Fibroblast of lung (primary cell): ENCODE measurements at regions not wholly inside any gene's neighbourhood (a gene's known extent, or its start where the extent isn't known, plus 50 kb on each side); places are given as distances from the start of the nearest gene placed in this dataset.

ENCODE experiments used
- EZH2 ChIP-seq: IDR thresholded peaks from 2 replicates; pipeline ENCODE4 v1.5.1; 2012; ENCODE audit warnings: low read length, control low read depth, mild to moderate bottlenecking; ENCODE audit errors: missing control alignments
- TF ChIP-seq, protein P1 (sequence below), 2 donors: IDR thresholded peaks in 1 of 2; conservative IDR thresholded peaks in 1 of 2; 1 replicate in 1 of 2; 2 replicates in 1 of 2; pipeline ENCODE4 v1.5.1; 2011 to 2012; ENCODE audit warnings: low read length in 2 of 2, control low read depth in 1 of 2, inconsistent platforms in 1 of 2, low read depth in 1 of 2, mild to moderate bottlenecking in 1 of 2

DNA sequence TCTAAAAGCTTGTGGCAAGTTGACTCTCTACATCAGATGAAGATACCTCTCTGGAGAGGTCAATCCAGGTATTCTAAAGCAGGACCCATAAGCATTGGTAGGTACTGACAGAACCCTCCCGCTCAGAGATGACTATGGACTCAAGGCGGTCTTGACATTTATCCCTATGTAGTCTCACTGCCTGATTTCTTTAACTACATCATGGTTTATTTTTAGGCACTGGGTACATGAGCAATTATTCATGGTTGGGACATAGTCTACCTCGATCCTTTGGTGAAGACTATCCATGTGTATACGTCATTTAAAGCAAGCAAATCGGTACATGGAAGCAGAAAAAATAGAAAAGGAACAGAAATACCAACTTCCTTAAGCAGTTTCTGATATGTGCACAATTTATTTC is 136.2 kb upstream of the TAB2 start:
- TF ChIP-seq, protein P1, sequence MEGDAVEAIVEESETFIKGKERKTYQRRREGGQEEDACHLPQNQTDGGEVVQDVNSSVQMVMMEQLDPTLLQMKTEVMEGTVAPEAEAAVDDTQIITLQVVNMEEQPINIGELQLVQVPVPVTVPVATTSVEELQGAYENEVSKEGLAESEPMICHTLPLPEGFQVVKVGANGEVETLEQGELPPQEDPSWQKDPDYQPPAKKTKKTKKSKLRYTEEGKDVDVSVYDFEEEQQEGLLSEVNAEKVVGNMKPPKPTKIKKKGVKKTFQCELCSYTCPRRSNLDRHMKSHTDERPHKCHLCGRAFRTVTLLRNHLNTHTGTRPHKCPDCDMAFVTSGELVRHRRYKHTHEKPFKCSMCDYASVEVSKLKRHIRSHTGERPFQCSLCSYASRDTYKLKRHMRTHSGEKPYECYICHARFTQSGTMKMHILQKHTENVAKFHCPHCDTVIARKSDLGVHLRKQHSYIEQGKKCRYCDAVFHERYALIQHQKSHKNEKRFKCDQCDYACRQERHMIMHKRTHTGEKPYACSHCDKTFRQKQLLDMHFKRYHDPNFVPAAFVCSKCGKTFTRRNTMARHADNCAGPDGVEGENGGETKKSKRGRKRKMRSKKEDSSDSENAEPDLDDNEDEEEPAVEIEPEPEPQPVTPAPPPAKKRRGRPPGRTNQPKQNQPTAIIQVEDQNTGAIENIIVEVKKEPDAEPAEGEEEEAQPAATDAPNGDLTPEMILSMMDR (conservative IDR thresholded peaks at IDR 0.05 in 1 of 2, IDR thresholded peaks at IDR 0.05 in 1 of 2; ENCODE audit: low read depth in 1 of 2, low read length in 2 of 2), result no peak
- TF ChIP-seq EZH2, result no peak
